ENCODE measurements at regions not wholly inside any gene's neighbourhood (a gene's known extent, or its start where the extent isn't known, plus 50 kb on each side); places are given as distances from the start of the nearest gene placed in this dataset.

DNA sequence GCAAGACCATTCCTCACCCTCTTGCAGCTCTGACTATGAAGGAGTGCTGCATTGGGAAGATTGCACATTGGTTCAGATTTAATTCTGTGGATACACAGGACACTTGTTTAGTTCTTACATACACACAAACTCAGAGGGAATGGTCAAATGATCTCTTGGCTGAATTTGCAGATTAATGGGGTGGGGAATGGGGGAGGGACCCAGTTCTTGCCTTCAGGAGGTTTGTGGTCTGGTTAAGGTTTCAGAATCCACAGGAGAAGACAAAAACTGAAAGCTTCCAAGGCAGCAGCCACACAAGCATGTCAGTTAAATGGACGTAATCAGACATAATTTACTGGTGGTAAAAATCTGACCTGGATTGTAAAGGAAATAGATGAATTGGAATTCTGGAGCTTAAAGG, 257.1 kb upstream of the ROPN1 start:
- no peaks in the 10 kb centered on the region for H3K27me3 ChIP-seq (ENCODE audit: control insufficient read depth in 1 of 2, insufficient read depth in 2 of 2, low read length in 2 of 2)
- no peak overlapping the region for H3K9ac ChIP-seq (ENCODE audit: low read depth in 1 of 2, low read length in 2 of 2)
- H3K36me3 ChIP-seq (ENCODE audit: control insufficient read depth in 1 of 2, insufficient read depth in 2 of 2, low read length in 2 of 2): no peaks in the 10 kb centered on the region
- no peaks in the 10 kb centered on the region for H3K9me3 ChIP-seq (ENCODE audit: control insufficient read depth in 1 of 2, low read length in 2 of 2)
- peaks cover 19% of the 10 kb centered on the region in 2 donors for H3K4me1 ChIP-seq (ENCODE audit: control insufficient read depth in 1 of 2, insufficient read depth in 2 of 2, low read length in 2 of 2)
- no peak overlapping the region for H3K27ac ChIP-seq (ENCODE audit: low read depth, low read length)
- H3K4me3 ChIP-seq (ENCODE audit: low read depth in 1 of 2, low read length in 2 of 2): no peak overlapping the region

DNA sequence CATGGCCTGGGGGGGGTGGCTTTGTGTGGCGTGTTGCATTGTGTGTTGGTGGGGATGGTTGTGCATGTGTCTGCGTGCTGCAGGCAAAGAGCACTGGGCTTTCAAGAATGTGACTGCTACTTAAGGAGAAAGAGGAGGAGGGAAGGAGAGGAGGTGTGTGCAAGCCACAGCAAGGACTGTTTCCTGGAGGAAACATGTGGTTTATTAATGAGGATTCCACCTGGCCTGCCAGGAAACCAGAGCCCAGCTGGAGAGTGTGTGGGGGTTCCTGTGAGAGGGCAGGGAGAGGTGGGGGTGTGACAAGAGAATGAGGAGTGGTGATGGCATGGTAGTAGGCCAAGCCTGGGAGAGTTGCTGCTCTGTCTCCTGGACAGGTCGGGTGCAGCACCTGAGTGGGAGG, 258.1 kb upstream of the ROPN1 start:
- peaks cover 19% of the 10 kb centered on the region in 2 donors for H3K4me1 ChIP-seq (ENCODE audit: control insufficient read depth in 1 of 2, insufficient read depth in 2 of 2, low read length in 2 of 2)
- H3K9ac ChIP-seq (ENCODE audit: low read depth in 1 of 2, low read length in 2 of 2): no peak overlapping the region
- no peaks in the 10 kb centered on the region for H3K36me3 ChIP-seq (ENCODE audit: control insufficient read depth in 1 of 2, insufficient read depth in 2 of 2, low read length in 2 of 2)
- no peak overlapping the region for H3K27ac ChIP-seq (ENCODE audit: low read depth, low read length)
- no peaks in the 10 kb centered on the region for H3K27me3 ChIP-seq (ENCODE audit: control insufficient read depth in 1 of 2, insufficient read depth in 2 of 2, low read length in 2 of 2)
- no peak overlapping the region for H3K4me3 ChIP-seq (ENCODE audit: low read depth in 1 of 2, low read length in 2 of 2)
- H3K9me3 ChIP-seq (ENCODE audit: control insufficient read depth in 1 of 2, low read length in 2 of 2): no peaks in the 10 kb centered on the region

- H3K27ac ChIP-seq (ENCODE audit: low read depth, low read length): no peak overlapping the region
These were observed 264.2 kb upstream of the ROPN1 start for GRCh38 chr3:124256156-124256555.

DNA sequence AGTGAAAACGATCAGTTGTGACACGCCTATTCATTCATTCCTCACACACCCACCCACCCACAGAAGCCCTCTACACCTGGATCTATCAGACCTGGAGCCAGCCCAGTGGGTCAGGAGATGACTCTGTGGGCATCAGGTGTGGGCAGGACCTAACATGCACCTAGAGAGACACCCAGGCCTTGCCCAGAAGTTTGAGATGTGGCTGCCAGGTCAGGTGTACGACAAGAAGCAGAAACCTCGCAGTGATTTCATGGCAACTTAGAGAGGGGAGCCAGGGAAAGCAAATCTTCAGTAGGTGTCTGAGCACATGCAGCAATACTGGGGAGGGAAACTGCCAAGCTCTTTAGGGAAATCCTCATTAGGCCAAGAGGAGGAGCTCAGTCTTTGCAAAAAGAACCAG, 264.7 kb upstream of the ROPN1 start:
- Histone ChIP-seq H3K36me3 (ENCODE audit: control insufficient read depth in 1 of 2, insufficient read depth in 2 of 2, low read length in 2 of 2) (no peaks in the 10 kb centered on the region), H3K4me3 (ENCODE audit: low read depth in 1 of 2, low read length in 2 of 2) (no peak overlapping the region), H3K27me3 (ENCODE audit: control insufficient read depth in 1 of 2, insufficient read depth in 2 of 2, low read length in 2 of 2) (no peaks in the 10 kb centered on the region), H3K27ac (ENCODE audit: low read depth, low read length) (no peak overlapping the region), H3K9ac (ENCODE audit: low read depth in 1 of 2, low read length in 2 of 2) (no peak overlapping the region), H3K4me1 (ENCODE audit: control insufficient read depth in 1 of 2, insufficient read depth in 2 of 2, low read length in 2 of 2) (peaks cover 0 to 4% of the 10 kb centered on the region in 2 donors), H3K9me3 (ENCODE audit: control insufficient read depth in 1 of 2, low read length in 2 of 2) (no peaks in the 10 kb centered on the region)

More at GRCh38 chr3:124256156-124256555, 264.2 kb upstream of the ROPN1 start:
- no peak overlapping the region for H3K4me3 ChIP-seq (ENCODE audit: low read depth in 1 of 2, low read length in 2 of 2)
- H3K36me3 ChIP-seq (ENCODE audit: control insufficient read depth in 1 of 2, insufficient read depth in 2 of 2, low read length in 2 of 2): no peaks in the 10 kb centered on the region
- no peaks in the 10 kb centered on the region for H3K27me3 ChIP-seq (ENCODE audit: control insufficient read depth in 1 of 2, insufficient read depth in 2 of 2, low read length in 2 of 2)
- H3K4me1 ChIP-seq (ENCODE audit: control insufficient read depth in 1 of 2, insufficient read depth in 2 of 2, low read length in 2 of 2): peaks cover 0 to 4% of the 10 kb centered on the region in 2 donors
- no peaks in the 10 kb centered on the region for H3K9me3 ChIP-seq (ENCODE audit: control insufficient read depth in 1 of 2, low read length in 2 of 2)
- H3K9ac ChIP-seq (ENCODE audit: low read depth in 1 of 2, low read length in 2 of 2): no peak overlapping the region

- H3K36me3 ChIP-seq (ENCODE audit: control insufficient read depth in 1 of 2, insufficient read depth in 2 of 2, low read length in 2 of 2): no peaks in the 10 kb centered on the region
- H3K4me3 ChIP-seq (ENCODE audit: low read depth in 1 of 2, low read length in 2 of 2): no peak overlapping the region
- no peak overlapping the region for H3K27ac ChIP-seq (ENCODE audit: low read depth, low read length)
- H3K9ac ChIP-seq (ENCODE audit: low read depth in 1 of 2, low read length in 2 of 2): no peak overlapping the region
- H3K4me1 ChIP-seq (ENCODE audit: control insufficient read depth in 1 of 2, insufficient read depth in 2 of 2, low read length in 2 of 2): peaks cover 0 to 4% of the 10 kb centered on the region in 2 donors
- no peaks in the 10 kb centered on the region for H3K27me3 ChIP-seq (ENCODE audit: control insufficient read depth in 1 of 2, insufficient read depth in 2 of 2, low read length in 2 of 2)
- no peaks in the 10 kb centered on the region for H3K9me3 ChIP-seq (ENCODE audit: control insufficient read depth in 1 of 2, low read length in 2 of 2)
These were observed 265.5 kb upstream of the ROPN1 start for GRCh38 chr3:124257336-124257864.

- Histone ChIP-seq H3K4me3 (ENCODE audit: low read depth in 1 of 2, low read length in 2 of 2) (no peak overlapping the region), H3K27ac (ENCODE audit: low read depth, low read length) (no peak overlapping the region), H3K27me3 (ENCODE audit: control insufficient read depth in 1 of 2, insufficient read depth in 2 of 2, low read length in 2 of 2) (no peaks in the 10 kb centered on the region), H3K36me3 (ENCODE audit: control insufficient read depth in 1 of 2, insufficient read depth in 2 of 2, low read length in 2 of 2) (no peaks in the 10 kb centered on the region), H3K9me3 (ENCODE audit: control insufficient read depth in 1 of 2, low read length in 2 of 2) (no peaks in the 10 kb centered on the region), H3K4me1 (ENCODE audit: control insufficient read depth in 1 of 2, insufficient read depth in 2 of 2, low read length in 2 of 2) (peaks cover 0 to 4% of the 10 kb centered on the region in 2 donors), H3K9ac (ENCODE audit: low read depth in 1 of 2, low read length in 2 of 2) (no peak overlapping the region)
These were observed 266.2 kb upstream of the ROPN1 start for GRCh38 chr3:124258057-124258500.

- Histone ChIP-seq H3K27me3 (ENCODE audit: control insufficient read depth in 1 of 2, insufficient read depth in 2 of 2, low read length in 2 of 2) (no peaks in the 10 kb centered on the region), H3K4me3 (ENCODE audit: low read depth in 1 of 2, low read length in 2 of 2) (no peak overlapping the region), H3K9ac (ENCODE audit: low read depth in 1 of 2, low read length in 2 of 2) (no peak overlapping the region), H3K9me3 (ENCODE audit: control insufficient read depth in 1 of 2, low read length in 2 of 2) (no peaks in the 10 kb centered on the region), H3K27ac (ENCODE audit: low read depth, low read length) (no peak overlapping the region), H3K4me1 (ENCODE audit: control insufficient read depth in 1 of 2, insufficient read depth in 2 of 2, low read length in 2 of 2) (peaks cover 0 to 4% of the 10 kb centered on the region in 2 donors), H3K36me3 (ENCODE audit: control insufficient read depth in 1 of 2, insufficient read depth in 2 of 2, low read length in 2 of 2) (no peaks in the 10 kb centered on the region)
These were observed 268.4 kb upstream of the ROPN1 start for GRCh38 chr3:124260206-124260915.

- Histone ChIP-seq H3K9ac (ENCODE audit: low read depth in 1 of 2, low read length in 2 of 2) (no peak overlapping the region), H3K4me3 (ENCODE audit: low read depth in 1 of 2, low read length in 2 of 2) (no peak overlapping the region), H3K27me3 (ENCODE audit: control insufficient read depth in 1 of 2, insufficient read depth in 2 of 2, low read length in 2 of 2) (no peaks in the 10 kb centered on the region), H3K9me3 (ENCODE audit: control insufficient read depth in 1 of 2, low read length in 2 of 2) (no peaks in the 10 kb centered on the region), H3K27ac (ENCODE audit: low read depth, low read length) (no peak overlapping the region), H3K4me1 (ENCODE audit: control insufficient read depth in 1 of 2, insufficient read depth in 2 of 2, low read length in 2 of 2) (peaks cover 0 to 4% of the 10 kb centered on the region in 2 donors), H3K36me3 (ENCODE audit: control insufficient read depth in 1 of 2, insufficient read depth in 2 of 2, low read length in 2 of 2) (no peaks in the 10 kb centered on the region)
These were observed 269.4 kb upstream of the ROPN1 start for GRCh38 chr3:124261306-124261705.

- no peaks in the 10 kb centered on the region for H3K9me3 ChIP-seq (ENCODE audit: control insufficient read depth in 1 of 2, low read length in 2 of 2)
- H3K36me3 ChIP-seq (ENCODE audit: control insufficient read depth in 1 of 2, insufficient read depth in 2 of 2, low read length in 2 of 2): no peaks in the 10 kb centered on the region
- no peaks in the 10 kb centered on the region for H3K27me3 ChIP-seq (ENCODE audit: control insufficient read depth in 1 of 2, insufficient read depth in 2 of 2, low read length in 2 of 2)
- no peak overlapping the region for H3K4me3 ChIP-seq (ENCODE audit: low read depth in 1 of 2, low read length in 2 of 2)
- H3K27ac ChIP-seq (ENCODE audit: low read depth, low read length): no peak overlapping the region
- no peak overlapping the region for H3K9ac ChIP-seq (ENCODE audit: low read depth in 1 of 2, low read length in 2 of 2)
- no peaks in the 10 kb centered on the region for H3K4me1 ChIP-seq (ENCODE audit: control insufficient read depth in 1 of 2, insufficient read depth in 2 of 2, low read length in 2 of 2)
These were observed 271.2 kb upstream of the ROPN1 start for GRCh38 chr3:124263168-124263567.

DNA sequence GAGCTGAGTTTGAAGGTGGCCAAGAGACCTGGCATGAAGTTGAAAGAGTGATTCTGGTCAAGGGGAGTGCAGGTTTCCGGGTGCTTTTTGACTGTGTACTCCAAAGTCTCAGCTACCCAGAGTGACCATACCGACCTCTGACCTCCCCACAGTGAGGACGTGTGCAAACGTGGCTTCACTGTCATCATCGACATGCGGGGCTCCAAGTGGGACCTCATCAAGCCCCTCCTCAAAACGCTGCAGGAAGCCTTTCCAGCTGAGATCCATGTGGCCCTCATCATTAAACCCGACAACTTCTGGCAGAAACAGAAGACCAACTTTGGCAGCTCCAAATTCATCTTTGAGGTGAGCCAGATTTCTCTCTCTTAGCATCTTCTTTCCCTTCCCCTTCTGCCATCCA, 272.4 kb upstream of the ROPN1 start:
- Histone ChIP-seq H3K36me3 (ENCODE audit: control insufficient read depth in 1 of 2, insufficient read depth in 2 of 2, low read length in 2 of 2) (no peaks in the 10 kb centered on the region), H3K4me3 (ENCODE audit: low read depth in 1 of 2, low read length in 2 of 2) (no peak overlapping the region), H3K27ac (ENCODE audit: low read depth, low read length) (no peak overlapping the region), H3K9ac (ENCODE audit: low read depth in 1 of 2, low read length in 2 of 2) (no peak overlapping the region), H3K4me1 (ENCODE audit: control insufficient read depth in 1 of 2, insufficient read depth in 2 of 2, low read length in 2 of 2) (no peaks in the 10 kb centered on the region), H3K27me3 (ENCODE audit: control insufficient read depth in 1 of 2, insufficient read depth in 2 of 2, low read length in 2 of 2) (no peaks in the 10 kb centered on the region), H3K9me3 (ENCODE audit: control insufficient read depth in 1 of 2, low read length in 2 of 2) (no peaks in the 10 kb centered on the region)

Measured in duodenal mucosa (tissue), 2 donors.